Activated gamma-delta T cell (primary cell): ENCODE measurements at regions not wholly inside any gene's neighbourhood (a gene's known extent, or its start where the extent isn't known, plus 50 kb on each side); places are given as distances from the start of the nearest gene placed in this dataset.
"Not testable (repeated sequence)": the region's sequence is repeated elsewhere in the genome, so short reads cannot be mapped to it uniquely, and the experiment has no call there.

Source experiments
- DNase-seq: peaks from one replicate; lab custom pipeline; 2025; lab: John Stamatoyannopoulos, UW

- DNase-seq: not testable (repeated sequence)
These were observed 870.0 kb upstream of the SLC39A10 start for GRCh38 chr2:194787071-194787470.

GRCh38 chr2:194771394-194771793 is 885.6 kb upstream of the SLC39A10 start:
- DNase-seq: not testable (repeated sequence)

GRCh38 chr2:194769030-194769429 is 888.0 kb upstream of the SLC39A10 start:
- DNase-seq: no peak

- DNase-seq: no peak
These were observed 891.3 kb upstream of the SLC39A10 start for GRCh38 chr2:194765723-194766122.

- DNase-seq: no peak
These were observed 906.1 kb upstream of the SLC39A10 start for GRCh38 chr2:194750926-194751325.

- DNase-seq: no peak
These were observed 911.4 kb upstream of the SLC39A10 start for GRCh38 chr2:194745557-194746146.

GRCh38 chr2:194742706-194743105 is 914.3 kb upstream of the SLC39A10 start:
- no peak for DNase-seq

GRCh38 chr2:194739217-194739616 is 917.8 kb upstream of the SLC39A10 start:
- DNase-seq: no peak

- DNase-seq: no peak
These were observed 921.0 kb upstream of the SLC39A10 start for GRCh38 chr2:194735837-194736542.

GRCh38 chr2:194730266-194730665 is 926.8 kb upstream of the SLC39A10 start:
- DNase-seq: no peak

- no peak for DNase-seq
These were observed 931.9 kb upstream of the SLC39A10 start for GRCh38 chr2:194725169-194725568.

- no peak for DNase-seq
These were observed 933.6 kb upstream of the SLC39A10 start for GRCh38 chr2:194723446-194723845.

- no peak for DNase-seq
These were observed 935.8 kb upstream of the SLC39A10 start for GRCh38 chr2:194721227-194721626.

- DNase-seq: no peak
These were observed 936.6 kb upstream of the SLC39A10 start for GRCh38 chr2:194720462-194720861.

- no peak for DNase-seq
These were observed 938.1 kb upstream of the SLC39A10 start for GRCh38 chr2:194718881-194719280.

- DNase-seq: no peak
These were observed 942.5 kb upstream of the SLC39A10 start for GRCh38 chr2:194714541-194714940.

- no peak for DNase-seq
These were observed 947.2 kb upstream of the SLC39A10 start for GRCh38 chr2:194709840-194710239.

- no peak for DNase-seq
These were observed 950.8 kb upstream of the SLC39A10 start for GRCh38 chr2:194706179-194706578.

- no peak for DNase-seq
These were observed 951.6 kb upstream of the SLC39A10 start for GRCh38 chr2:194705398-194705797.

- no peak for DNase-seq
These were observed 956.3 kb upstream of the SLC39A10 start for GRCh38 chr2:194700726-194701125.

GRCh38 chr2:194700116-194700515 is 956.9 kb upstream of the SLC39A10 start:
- no peak for DNase-seq

GRCh38 chr2:194698012-194698411 is 959.0 kb upstream of the SLC39A10 start:
- no peak for DNase-seq

GRCh38 chr2:194697439-194697838 is 959.6 kb upstream of the SLC39A10 start:
- DNase-seq: no peak

- DNase-seq: no peak
These were observed 960.3 kb upstream of the SLC39A10 start for GRCh38 chr2:194696690-194697089.
